B cell (primary cell): ENCODE measurements at regions not wholly inside any gene's neighbourhood (a gene's known extent, or its start where the extent isn't known, plus 50 kb on each side); places are given as distances from the start of the nearest gene placed in this dataset.

Experiments used
- ATAC-seq: fragments of 200-7000 bp; cut with Tn5 transposase; one replicate; pipeline ENCODE4 v1.10.0; 2021; ENCODE audit warnings: low read depth, mild to moderate bottlenecking, moderate number of reproducible peaks, moderate library complexity
- CTCF ChIA-PET: fragments of 350-600 bp; sonication (Branson Sonifier 250); formaldehyde crosslinking; loops from one replicate; lab custom pipeline; 2021; ENCODE audit warnings: antibody characterized with exemption, inconsistent platforms; lab: Charles Lee
- POLR2A ChIA-PET: fragments of 350-600 bp; sonication (Branson Sonifier 250); formaldehyde crosslinking; loops from one replicate; lab custom pipeline; 2021; ENCODE audit warnings: antibody characterized with exemption; lab: Charles Lee
- DNase-seq: peaks from one replicate; pipeline ENCODE4 v3.0.0; 2013
- H2AFZ ChIP-seq: 2 replicates; pipeline ENCODE4 v1.6.1; 2012; ENCODE audit warnings: mild to moderate bottlenecking, low read depth, low read length; ENCODE audit not compliant: insufficient read depth, poor library complexity, severe bottlenecking
- H3K27ac ChIP-seq, 2 donors: 1 replicate in 1 of 2; 2 replicates in 1 of 2; pipeline ENCODE4 v1.5.1; 2012 to 2013; ENCODE audit warnings: low read length in 2 of 2, mild to moderate bottlenecking in 2 of 2, moderate library complexity in 1 of 2
- H3K27me3 ChIP-seq, 4 experiments: fragments of 200-600 bp in 1 of 4; sonication (generic) in 1 of 4; replicated peaks in 1 of 4; 1 replicate in 2 of 4; 2 replicates in 2 of 4; pipeline versions ENCODE4 v1.6.1 to v1.7.0; 2013 to 2016; ENCODE audit warnings: low read length in 3 of 4, mild to moderate bottlenecking in 2 of 4, mixed read lengths in 1 of 4, moderate library complexity in 1 of 4; ENCODE audit not compliant: insufficient read depth in 4 of 4, control insufficient read depth in 3 of 4; ENCODE audit errors: control extremely low read depth in 1 of 4
- H3K36me3 ChIP-seq, 2 experiments: replicated peaks in 1 of 2; 1 replicate in 1 of 2; 2 replicates in 1 of 2; pipeline versions ENCODE4 v1.6.1 to v1.7.1; 2013; ENCODE audit warnings: low read length in 1 of 2; ENCODE audit not compliant: insufficient read depth in 2 of 2, control insufficient read depth in 1 of 2; ENCODE audit errors: control extremely low read depth in 1 of 2, extremely low read depth in 1 of 2
- H3K4me1 ChIP-seq, 2 donors: fragments of 200-600 bp in 1 of 2; sonication (generic) in 1 of 2; 1 replicate in 1 of 2; 2 replicates in 1 of 2; pipeline versions ENCODE4 v1.5.1 to v1.6.1; 2013 to 2017; ENCODE audit warnings: low read length in 2 of 2; ENCODE audit not compliant: control insufficient read depth in 2 of 2, insufficient read depth in 2 of 2
- H3K4me2 ChIP-seq: replicated peaks from 2 replicates; pipeline ENCODE3; 2012; ENCODE audit warnings: mild to moderate bottlenecking, low read depth, low read length; ENCODE audit not compliant: poor library complexity, severe bottlenecking
- H3K4me3 ChIP-seq, 5 experiments: fragments of 200-600 bp in 1 of 5; sonication (generic) in 1 of 5; 1 replicate in 3 of 5; 2 replicates in 2 of 5; pipeline versions ENCODE4 v1.5.1 to v1.7.0; 2011 to 2016; ENCODE audit warnings: low read length in 4 of 5, mild to moderate bottlenecking in 4 of 5, low read depth in 2 of 5, control low read depth in 1 of 5, moderate library complexity in 1 of 5; ENCODE audit not compliant: insufficient read depth in 1 of 5; ENCODE audit errors: control extremely low read depth in 1 of 5, extremely low read depth in 1 of 5
- H3K79me2 ChIP-seq: fragments of 200-600 bp; sonication (generic); one replicate; pipeline ENCODE4 v1.6.0; 2016; ENCODE audit warnings: low read length; ENCODE audit not compliant: control insufficient read depth, insufficient read depth
- H3K9ac ChIP-seq: fragments of 200-600 bp; sonication (generic); 2 replicates; pipeline ENCODE4 v1.6.1; 2017; ENCODE audit warnings: mild to moderate bottlenecking, low read length, moderate library complexity
- H3K9me3 ChIP-seq, 3 donors: one replicate each; pipeline versions ENCODE4 v1.6.1 to v1.7.1; 2013; ENCODE audit warnings: low read length in 2 of 3; ENCODE audit not compliant: control insufficient read depth in 2 of 3, insufficient read depth in 1 of 3; ENCODE audit errors: control extremely low read depth in 1 of 3
- H4K20me1 ChIP-seq: 2 replicates; pipeline ENCODE4 v1.6.0; 2012; ENCODE audit warnings: mild to moderate bottlenecking, low read length; ENCODE audit not compliant: insufficient read depth, control insufficient read depth, poor library complexity, severe bottlenecking
- H3K27ac Mint-ChIP-seq: one replicate; pipeline ENCODE4 v1.8.0; 2021; ENCODE audit warnings: mixed read lengths
- H3K27me3 Mint-ChIP-seq: one replicate; pipeline ENCODE4 v1.8.0; 2021; ENCODE audit warnings: mixed read lengths
- H3K4me1 Mint-ChIP-seq: one replicate; pipeline ENCODE4 v1.8.0; 2021; ENCODE audit warnings: mixed read lengths
- H3K4me3 Mint-ChIP-seq: one replicate; pipeline ENCODE4 v1.8.0; 2021; ENCODE audit warnings: mixed read lengths
- H3K9me3 Mint-ChIP-seq: one replicate; pipeline ENCODE4 v1.8.0; 2022; ENCODE audit warnings: mixed read lengths; ENCODE audit not compliant: insufficient read depth
- CTCF ChIP-seq: fragments of 200-600 bp; IDR thresholded peaks from one replicate; pipeline ENCODE4 v1.8.0; 2022; ENCODE audit warnings: antibody characterized with exemption, mild to moderate bottlenecking
- EZH2 ChIP-seq: IDR thresholded peaks from 2 replicates; pipeline ENCODE4 v1.6.1; 2012; ENCODE audit warnings: borderline replicate concordance, low read depth, mild to moderate bottlenecking, moderate library complexity, low read length; ENCODE audit not compliant: insufficient read depth, poor library complexity, severe bottlenecking
- WGBS: methylation state at CpG from one replicate; pipeline ENCODE4 v1.1.5; 2013; ENCODE audit warnings: missing lambda C conversion rate; ENCODE audit not compliant: insufficient coverage; 5-methylcytosine and 5-hydroxymethylcytosine counted together
- intact Hi-C: fragments of 100-400 bp; cut with micrococcal nuclease; formaldehyde crosslinking; loops from one replicate; pipeline ENCODE4 v1.10.0; 2022

GRCh38 chr2:7929281-7929680 is 752.6 kb upstream of the ID2 start:
- DNase-seq (no peak), ATAC-seq (no peak)
- Histone ChIP-seq H2AFZ (no peak overlapping the region), H3K36me3 (no peaks in the 10 kb centered on the region), H4K20me1 (no peaks in the 10 kb centered on the region), H3K27me3 (peaks cover 0 to 3% (median 0%) of the 10 kb centered on the region in 4 experiments), H3K4me1 (no peaks in the 10 kb centered on the region), H3K79me2 (no peaks in the 10 kb centered on the region), H3K9ac (no peak overlapping the region), H3K27ac (no peak overlapping the region), H3K4me2 (no peak overlapping the region), H3K4me3 (no peak overlapping the region), H3K9me3 (no peaks in the 10 kb centered on the region)
- intact Hi-C loops: no loop called here
- no peak for TF ChIP-seq EZH2
- TF ChIP-seq CTCF: no peak
- WGBS: 96% methylated on average over 4 of the region's 9 CpGs
- H3K4me3 Mint-ChIP-seq: no peak overlapping the region
- ChIA-PET POLR2A (no interaction called here), CTCF (no interaction called here)
- peaks cover 4% of the 10 kb centered on the region for H3K27me3 Mint-ChIP-seq
- no peak overlapping the region for H3K27ac Mint-ChIP-seq
- no peaks in the 10 kb centered on the region for H3K9me3 Mint-ChIP-seq
- no peaks in the 10 kb centered on the region for H3K4me1 Mint-ChIP-seq

GRCh38 chr2:7930800-7931635 is 750.8 kb upstream of the ID2 start:
- intact Hi-C loops: no loop called here
- Mint-ChIP-seq H3K9me3 (no peaks in the 10 kb centered on the region), H3K4me3 (no peak overlapping the region), H3K27me3 (peaks cover 4% of the 10 kb centered on the region), H3K4me1 (no peaks in the 10 kb centered on the region), H3K27ac (no peak overlapping the region)
- Histone ChIP-seq H3K36me3 (no peaks in the 10 kb centered on the region), H3K27me3 (peaks cover 0 to 3% (median 0%) of the 10 kb centered on the region in 4 experiments), H3K79me2 (no peaks in the 10 kb centered on the region), H3K4me1 (no peaks in the 10 kb centered on the region), H3K9me3 (no peaks in the 10 kb centered on the region), H3K4me3 (no peak overlapping the region), H3K27ac (no peak overlapping the region), H3K4me2 (no peak overlapping the region), H3K9ac (no peak overlapping the region), H2AFZ (no peak overlapping the region), H4K20me1 (no peaks in the 10 kb centered on the region)
- ChIA-PET POLR2A (no interaction called here), CTCF (no interaction called here)
- DNase-seq (no peak), ATAC-seq (no peak)
- TF ChIP-seq CTCF: no peak
- no peak for TF ChIP-seq EZH2
- 60% methylated on average over 2 of the region's 13 CpGs for WGBS
